Transverse colon (tissue), 4 donors: ENCODE measurements at regions not wholly inside any gene's neighbourhood (a gene's known extent, or its start where the extent isn't known, plus 50 kb on each side); places are given as distances from the start of the nearest gene placed in this dataset.
"Not testable (repeated sequence)": the region's sequence is repeated elsewhere in the genome, so short reads cannot be mapped to it uniquely, and the experiment has no call there.

Source experiments
- POLR2A ChIP-seq: fragments of 450-650 bp; IDR thresholded peaks from one replicate; pipeline ENCODE4 v1.6.1; 2016; ENCODE audit warnings: antibody characterized with exemption, mild to moderate bottlenecking, moderate library complexity
- POLR2AphosphoS5 ChIP-seq, 3 donors: sonication (generic); formaldehyde crosslinking; IDR thresholded peaks; one replicate each; pipeline ENCODE4 v1.6.1; 2016; ENCODE audit warnings: antibody characterized with exemption in 3 of 3
- TF ChIP-seq, protein P1 (sequence below), 5 experiments: fragments of 200-600 bp in 3 of 5; fragments of 450-650 bp in 2 of 5; sonication (generic) in 3 of 5; IDR thresholded peaks; 1 replicate in 2 of 5; 2 replicates in 3 of 5; pipeline ENCODE4 v1.5.1; 2016 to 2017; ENCODE audit warnings: antibody characterized with exemption in 5 of 5, inconsistent platforms in 3 of 5, mild to moderate bottlenecking in 2 of 5, moderate library complexity in 1 of 5

- TF ChIP-seq, protein P1, sequence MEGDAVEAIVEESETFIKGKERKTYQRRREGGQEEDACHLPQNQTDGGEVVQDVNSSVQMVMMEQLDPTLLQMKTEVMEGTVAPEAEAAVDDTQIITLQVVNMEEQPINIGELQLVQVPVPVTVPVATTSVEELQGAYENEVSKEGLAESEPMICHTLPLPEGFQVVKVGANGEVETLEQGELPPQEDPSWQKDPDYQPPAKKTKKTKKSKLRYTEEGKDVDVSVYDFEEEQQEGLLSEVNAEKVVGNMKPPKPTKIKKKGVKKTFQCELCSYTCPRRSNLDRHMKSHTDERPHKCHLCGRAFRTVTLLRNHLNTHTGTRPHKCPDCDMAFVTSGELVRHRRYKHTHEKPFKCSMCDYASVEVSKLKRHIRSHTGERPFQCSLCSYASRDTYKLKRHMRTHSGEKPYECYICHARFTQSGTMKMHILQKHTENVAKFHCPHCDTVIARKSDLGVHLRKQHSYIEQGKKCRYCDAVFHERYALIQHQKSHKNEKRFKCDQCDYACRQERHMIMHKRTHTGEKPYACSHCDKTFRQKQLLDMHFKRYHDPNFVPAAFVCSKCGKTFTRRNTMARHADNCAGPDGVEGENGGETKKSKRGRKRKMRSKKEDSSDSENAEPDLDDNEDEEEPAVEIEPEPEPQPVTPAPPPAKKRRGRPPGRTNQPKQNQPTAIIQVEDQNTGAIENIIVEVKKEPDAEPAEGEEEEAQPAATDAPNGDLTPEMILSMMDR (IDR thresholded peaks at IDR 0.05): not testable (repeated sequence)
- TF ChIP-seq POLR2A; POLR2AphosphoS5 (IDR thresholded peaks at IDR 0.05): not testable (repeated sequence)
These were observed 285.9 kb upstream of the LYZL1 start for GRCh38 chr10:29003014-29003413.
